ENCODE measurements at regions not wholly inside any gene's neighbourhood (a gene's known extent, or its start where the extent isn't known, plus 50 kb on each side); places are given as distances from the start of the nearest gene placed in this dataset.
"Not testable (repeated sequence)": the region's sequence is repeated elsewhere in the genome, so short reads cannot be mapped to it uniquely, and the experiment has no call there.

DNA sequence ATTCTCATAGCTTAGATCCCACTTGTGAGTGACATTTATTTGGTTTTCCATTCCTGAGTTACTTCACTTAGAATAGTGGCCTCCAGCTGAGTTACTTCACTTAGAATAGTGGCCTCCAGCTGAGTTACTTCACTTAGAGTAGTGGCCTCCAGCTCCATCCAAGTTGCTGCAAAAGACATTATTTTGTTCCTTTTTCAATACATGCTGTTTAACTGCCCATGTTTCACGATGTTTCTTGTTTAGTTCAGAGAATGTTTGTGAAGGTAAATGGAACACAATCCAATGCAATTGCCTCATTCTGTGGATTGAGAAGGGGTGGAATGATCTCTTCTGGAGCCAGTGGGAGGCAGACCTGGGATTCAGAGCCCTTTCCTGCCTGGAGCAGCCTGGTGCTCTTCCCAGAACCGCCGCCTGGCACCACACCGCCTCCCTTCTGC is 273.5 kb upstream of the ATP5MC3 start:
- DNase-seq = no peak

- no peak for DNase-seq
These were observed 268.7 kb upstream of the ATP5MC3 start for GRCh38 chr2:175450029-175450760.

GRCh38 chr2:175449616-175450015 is 268.1 kb upstream of the ATP5MC3 start:
- no peak for DNase-seq

DNA sequence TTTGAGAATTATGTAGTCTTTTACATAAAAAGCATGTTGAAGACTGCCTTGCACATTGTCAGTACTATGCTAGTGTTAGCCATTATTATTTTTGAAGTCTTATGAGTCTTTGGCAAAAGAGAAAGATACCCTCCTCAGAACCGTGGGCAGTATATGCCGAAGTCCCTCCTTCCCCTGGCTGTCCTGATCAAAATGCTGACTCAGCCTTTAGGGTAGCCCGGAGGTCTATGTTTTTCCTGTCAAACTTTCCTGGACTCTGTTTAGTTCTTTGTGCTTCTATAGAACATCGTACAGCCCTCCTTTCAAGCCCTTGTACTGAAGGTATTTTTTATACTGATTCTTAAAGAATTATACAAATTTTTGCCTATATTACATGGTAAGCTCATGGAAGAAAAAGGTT is 264.7 kb upstream of the ATP5MC3 start:
- no peak for DNase-seq

GRCh38 chr2:175445281-175445680 is 263.8 kb upstream of the ATP5MC3 start:
- peak; percentile 94 for DNase-seq

- DNase-seq = no peak
These were observed 260.9 kb upstream of the ATP5MC3 start for GRCh38 chr2:175442441-175442840.

GRCh38 chr2:175441181-175441761 is 259.8 kb upstream of the ATP5MC3 start:
- DNase-seq = no peak

DNA sequence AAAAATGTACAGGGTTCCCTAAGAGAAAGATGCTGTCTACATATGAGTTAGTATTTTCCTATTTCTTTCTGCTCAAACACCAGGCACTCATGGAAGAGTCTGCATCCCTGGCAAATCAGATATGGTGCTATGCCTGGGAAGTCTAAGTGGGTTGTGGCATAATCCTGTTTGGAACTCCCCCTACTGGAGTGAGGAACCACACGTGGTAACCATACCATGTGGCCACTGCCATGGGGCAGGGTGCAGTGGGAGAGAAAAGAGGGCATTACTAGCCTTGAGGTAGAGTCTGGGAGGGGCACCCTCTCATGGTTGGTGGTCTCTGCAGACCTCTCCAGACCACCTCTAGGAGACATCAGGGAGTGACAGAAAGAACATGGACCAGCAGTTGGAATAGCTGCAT is 257.9 kb upstream of the ATP5MC3 start:
- DNase-seq = no peak

GRCh38 chr2:175437167-175437566 is 255.7 kb upstream of the ATP5MC3 start:
- DNase-seq = no peak

DNA sequence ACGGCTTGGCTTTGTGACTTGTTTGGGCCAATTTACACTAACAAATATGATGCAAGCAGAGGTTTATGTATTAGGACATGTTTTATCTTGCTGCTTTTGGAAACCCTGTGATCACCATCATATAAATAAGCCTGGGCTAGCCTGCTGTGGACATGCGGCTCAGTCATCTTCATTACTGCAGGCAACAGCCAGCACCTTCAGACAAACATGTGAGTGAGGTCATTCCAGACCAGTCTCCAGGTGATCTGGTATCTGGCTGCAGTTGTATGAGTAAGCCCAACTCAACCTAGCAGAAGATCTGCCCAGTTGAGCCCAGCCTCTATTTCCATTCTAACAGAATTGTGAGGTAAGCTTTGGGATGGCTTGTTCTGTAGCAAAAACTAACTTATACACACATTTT is 254.6 kb upstream of the ATP5MC3 start:
- no peak for DNase-seq

- no peak for DNase-seq
These were observed 253.5 kb upstream of the ATP5MC3 start for GRCh38 chr2:175435012-175435411.

- DNase-seq = no peak
These were observed 251.3 kb upstream of the ATP5MC3 start for GRCh38 chr2:175432793-175433192.

GRCh38 chr2:175432021-175432420 is 250.5 kb upstream of the ATP5MC3 start:
- DNase-seq = no peak

GRCh38 chr2:175431101-175431946 is 249.8 kb upstream of the ATP5MC3 start:
- no peak for DNase-seq

DNA sequence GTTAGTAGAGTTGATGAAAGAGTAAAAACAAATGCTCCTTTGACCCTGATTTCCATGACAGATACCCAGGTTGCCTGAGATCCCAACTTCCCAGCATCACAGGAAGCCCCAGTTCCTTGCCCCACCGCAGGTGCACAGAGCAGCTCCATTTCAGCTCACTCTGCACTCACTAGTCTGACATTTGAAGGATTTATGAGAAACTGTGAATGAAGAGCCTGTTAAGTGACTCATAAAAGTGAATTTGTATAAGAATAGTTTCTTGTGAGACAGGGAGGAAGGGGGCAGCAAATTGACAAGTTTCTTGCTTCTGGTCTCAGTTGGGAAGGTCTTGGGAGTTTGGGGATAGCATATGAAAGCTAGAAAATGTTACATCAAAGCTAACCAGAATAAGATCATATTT is 248.7 kb upstream of the ATP5MC3 start:
- no peak for DNase-seq

- peak in 1 of 2 experiments; percentile 10 for DNase-seq
These were observed 236.8 kb upstream of the ATP5MC3 start for GRCh38 chr2:175418224-175418835.

- peak; percentile 67 to 70 for DNase-seq
These were observed 233.5 kb upstream of the ATP5MC3 start for GRCh38 chr2:175414882-175415487.

DNA sequence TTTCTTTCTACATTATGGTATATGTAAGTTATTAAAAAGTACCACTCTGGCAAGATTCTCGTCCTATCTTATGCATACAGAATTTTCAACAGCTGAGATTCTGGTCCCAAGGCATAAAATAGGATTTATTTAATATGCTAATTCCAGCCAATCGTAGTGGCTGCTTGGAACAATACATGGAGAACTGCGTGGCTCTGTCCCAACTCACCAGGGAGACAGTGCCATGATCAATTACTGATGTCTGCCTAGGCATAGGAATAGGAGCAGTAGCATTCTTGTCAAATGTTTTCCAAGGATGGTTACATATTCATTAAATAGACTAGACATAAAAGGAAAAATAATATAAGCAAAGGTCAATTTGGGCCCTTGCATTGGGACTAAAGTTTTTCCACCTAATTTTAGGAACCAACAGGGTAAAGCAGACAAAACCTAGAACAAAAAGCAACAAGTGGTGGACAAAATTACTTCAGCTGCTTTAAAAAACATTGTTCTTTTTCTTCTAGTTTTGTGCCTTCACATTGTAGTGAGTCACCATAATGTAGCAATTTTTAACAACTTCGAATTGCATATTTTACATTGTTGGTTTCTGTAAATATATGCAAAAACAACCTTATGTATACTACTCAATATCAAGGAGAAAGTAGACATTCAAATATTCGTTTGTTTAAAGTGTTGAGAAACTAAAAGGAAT is 232.8 kb upstream of the ATP5MC3 start:
- DNase-seq = no peak

GRCh38 chr2:175410941-175411340 is 229.4 kb upstream of the ATP5MC3 start:
- not testable (repeated sequence) for DNase-seq

- DNase-seq = peak in 1 of 2 experiments; percentile 14
These were observed 223.3 kb upstream of the ATP5MC3 start for GRCh38 chr2:175404839-175405238.

DNA sequence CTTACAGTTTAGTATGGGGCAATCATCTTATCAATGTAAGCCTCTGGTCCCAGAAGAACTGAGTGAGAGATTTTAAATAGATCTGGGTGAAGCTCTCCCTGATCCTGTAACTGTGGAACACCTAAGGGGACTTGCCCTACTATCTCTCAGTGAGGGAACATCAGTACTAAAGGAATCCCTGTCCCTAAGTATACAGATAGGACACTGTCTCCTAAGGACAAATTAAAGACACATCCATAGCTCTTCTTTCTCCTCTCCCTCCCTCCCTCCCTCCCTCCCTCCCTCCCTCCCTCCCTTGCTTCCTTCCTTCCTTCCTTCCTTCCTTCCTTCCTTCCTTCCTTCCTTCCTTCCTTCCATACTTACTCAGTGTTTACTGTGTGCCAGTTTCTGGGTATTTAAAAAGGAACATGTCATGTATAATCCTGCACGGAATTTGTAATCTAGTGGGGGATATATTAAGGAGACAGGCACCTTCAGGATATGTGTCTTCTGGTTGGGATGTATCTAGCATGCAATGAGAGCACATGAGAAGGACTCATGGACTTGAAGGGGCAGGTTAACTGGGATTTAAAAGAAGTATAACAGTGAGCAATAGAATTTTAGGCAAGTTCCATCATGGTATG is 222.2 kb upstream of the ATP5MC3 start:
- no peak for DNase-seq

DNA sequence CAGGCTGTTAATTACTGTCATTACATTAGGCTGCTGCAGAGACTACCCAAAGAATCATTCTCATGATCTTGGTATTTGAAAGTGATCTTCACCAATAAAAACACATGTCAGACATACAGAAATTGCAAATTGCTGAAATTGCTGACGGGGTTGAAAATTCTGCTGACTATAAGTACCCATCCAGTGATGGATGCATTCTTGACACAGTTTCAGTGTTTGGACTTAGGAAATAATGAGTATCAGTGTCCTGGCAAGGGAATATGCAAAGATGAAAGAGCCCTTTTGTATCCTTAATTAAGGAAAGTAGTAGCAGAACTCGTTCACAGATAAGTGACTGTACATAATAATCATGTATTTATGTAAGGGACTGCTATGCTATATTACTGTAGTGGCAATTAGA is 221.1 kb upstream of the ATP5MC3 start:
- DNase-seq = no peak
